HEK293T (cell line): ENCODE measurements at regions not wholly inside any gene's neighbourhood (a gene's known extent, or its start where the extent isn't known, plus 50 kb on each side); places are given as distances from the start of the nearest gene placed in this dataset.

Experiments
- ARNT ChIP-seq: fragments of 450-650 bp; IDR thresholded peaks from 2 replicates; pipeline ENCODE4 v1.6.1; 2017; ENCODE audit warnings: mild to moderate bottlenecking
- BHLHE40 ChIP-seq: fragments of 450-650 bp; IDR thresholded peaks from 2 replicates; pipeline ENCODE4 v1.6.1; 2016; ENCODE audit warnings: mild to moderate bottlenecking, moderate library complexity, borderline replicate concordance
- CTBP1 ChIP-seq: fragments of 450-650 bp; IDR thresholded peaks from 2 replicates; pipeline ENCODE4 v1.6.1; 2016; ENCODE audit warnings: borderline replicate concordance
- ELF4 ChIP-seq: fragments of 450-650 bp; IDR thresholded peaks from 2 replicates; pipeline ENCODE4 v1.6.1; 2017; ENCODE audit warnings: antibody characterized with exemption
- FOXA1 ChIP-seq: fragments of 450-650 bp; IDR thresholded peaks from 2 replicates; pipeline ENCODE4 v1.6.1; 2016; ENCODE audit warnings: mild to moderate bottlenecking
- FOXM1 ChIP-seq: fragments of 450-650 bp; IDR thresholded peaks from 2 replicates; pipeline ENCODE4 v1.6.1; 2017; ENCODE audit warnings: mild to moderate bottlenecking, borderline replicate concordance
- HDGF ChIP-seq: fragments of 450-650 bp; IDR thresholded peaks from 2 replicates; pipeline ENCODE4 v1.6.1; 2017; ENCODE audit warnings: antibody characterized with exemption, borderline replicate concordance
- L3MBTL2 ChIP-seq: fragments of 450-650 bp; conservative IDR thresholded peaks from 2 replicates; pipeline ENCODE4 v1.6.1; 2016; ENCODE audit warnings: mild to moderate bottlenecking
- LEF1 ChIP-seq: fragments of 450-650 bp; IDR thresholded peaks from 2 replicates; pipeline ENCODE4 v1.6.1; 2017; ENCODE audit warnings: mild to moderate bottlenecking, borderline replicate concordance
- NFRKB ChIP-seq: fragments of 450-650 bp; IDR thresholded peaks from 2 replicates; pipeline ENCODE4 v1.6.1; 2016; ENCODE audit warnings: mild to moderate bottlenecking, moderate library complexity
- SP1 ChIP-seq: fragments of 450-650 bp; IDR thresholded peaks from 2 replicates; pipeline ENCODE4 v1.6.1; 2017
- SUZ12 ChIP-seq: fragments of 450-650 bp; IDR thresholded peaks from 2 replicates; pipeline ENCODE4 v1.6.1; 2016; ENCODE audit warnings: mild to moderate bottlenecking
- TARDBP ChIP-seq: fragments of 450-650 bp; IDR thresholded peaks from 2 replicates; pipeline ENCODE4 v1.6.1; 2016
- ZNF384 ChIP-seq: fragments of 450-650 bp; IDR thresholded peaks from 2 replicates; pipeline ENCODE4 v1.6.1; 2016

DNA sequence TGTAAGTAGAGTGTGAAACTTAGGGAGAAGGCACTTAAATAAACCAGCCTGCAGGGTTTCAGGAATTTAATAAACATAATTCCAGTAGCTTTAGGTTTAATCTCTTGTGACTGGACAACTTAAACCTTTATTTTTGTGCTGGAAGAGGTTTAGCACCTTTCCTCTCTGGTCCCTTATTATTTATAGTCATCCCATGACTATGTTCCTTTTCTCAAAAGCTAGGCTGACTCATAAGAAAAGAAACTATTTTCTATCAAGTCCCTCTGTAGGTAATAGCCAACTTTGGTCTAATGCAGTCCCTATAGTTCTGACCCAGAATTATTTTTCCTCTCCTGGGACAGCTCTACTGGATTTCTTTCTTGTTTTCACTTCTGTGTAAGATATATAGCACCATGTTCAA lies 588.9 kb downstream of the NR2F1-AS1 start:
- TF ChIP-seq FOXM1 (no peak), FOXA1 (no peak), ZNF384 (no peak), ARNT (no peak), SP1 (no peak), L3MBTL2 (no peak), HDGF (no peak), ELF4 (no peak), SUZ12 (no peak), CTBP1 (no peak), BHLHE40 (no peak), TARDBP (no peak), NFRKB (no peak), LEF1 (no peak)
